ENCODE measurements at regions not wholly inside any gene's neighbourhood (a gene's known extent, or its start where the extent isn't known, plus 50 kb on each side); places are given as distances from the start of the nearest gene placed in this dataset.

DNA sequence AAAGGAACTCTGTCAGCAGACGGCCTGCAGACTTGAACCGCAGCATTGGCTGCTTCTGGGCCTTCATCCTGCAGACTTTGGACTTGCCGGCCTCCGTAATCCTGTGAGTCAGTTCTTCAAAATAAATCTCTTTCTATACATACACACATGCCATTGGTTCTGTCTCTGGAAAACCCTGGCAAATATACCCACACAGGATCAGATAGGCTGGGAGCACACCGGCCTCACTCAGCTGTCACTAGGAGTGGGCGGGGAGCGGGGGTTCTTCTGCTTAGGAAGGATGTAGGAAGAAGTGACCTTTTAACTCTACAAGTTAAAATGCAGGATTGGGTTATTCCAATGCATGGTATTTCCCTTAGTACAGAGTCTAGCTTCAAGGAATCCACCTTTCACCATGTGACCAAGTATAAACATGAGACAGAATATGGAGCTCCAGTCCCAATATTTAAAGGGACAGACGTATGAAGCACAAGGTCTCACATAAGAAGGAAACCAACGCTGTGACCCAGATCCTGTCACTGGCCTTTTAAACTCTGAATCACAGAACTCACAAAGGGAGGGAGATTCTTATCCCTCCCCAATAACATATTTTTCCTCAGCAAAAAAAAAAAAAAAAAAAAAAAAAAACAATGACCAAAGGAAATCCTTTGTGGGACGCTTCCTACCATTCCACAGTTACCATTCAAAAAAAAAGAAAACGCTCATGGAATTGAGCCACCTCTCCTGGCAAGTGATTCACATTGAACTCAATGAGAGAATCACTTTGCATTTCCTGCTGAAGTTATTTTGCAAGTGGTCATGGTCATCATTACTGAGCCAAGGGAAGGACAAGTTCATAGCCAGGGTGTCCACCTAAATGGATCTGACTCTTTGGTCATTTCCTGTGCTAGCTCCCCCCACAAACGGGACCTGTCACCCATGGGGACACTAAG lies 352.9 kb downstream of the FOXO1 start:
- no peak overlapping the region for H3K4me3 ChIP-seq (ENCODE audit: low read depth, low read length)
- CTCF ChIA-PET = no interaction called here
- TF ChIP-seq, protein P1, sequence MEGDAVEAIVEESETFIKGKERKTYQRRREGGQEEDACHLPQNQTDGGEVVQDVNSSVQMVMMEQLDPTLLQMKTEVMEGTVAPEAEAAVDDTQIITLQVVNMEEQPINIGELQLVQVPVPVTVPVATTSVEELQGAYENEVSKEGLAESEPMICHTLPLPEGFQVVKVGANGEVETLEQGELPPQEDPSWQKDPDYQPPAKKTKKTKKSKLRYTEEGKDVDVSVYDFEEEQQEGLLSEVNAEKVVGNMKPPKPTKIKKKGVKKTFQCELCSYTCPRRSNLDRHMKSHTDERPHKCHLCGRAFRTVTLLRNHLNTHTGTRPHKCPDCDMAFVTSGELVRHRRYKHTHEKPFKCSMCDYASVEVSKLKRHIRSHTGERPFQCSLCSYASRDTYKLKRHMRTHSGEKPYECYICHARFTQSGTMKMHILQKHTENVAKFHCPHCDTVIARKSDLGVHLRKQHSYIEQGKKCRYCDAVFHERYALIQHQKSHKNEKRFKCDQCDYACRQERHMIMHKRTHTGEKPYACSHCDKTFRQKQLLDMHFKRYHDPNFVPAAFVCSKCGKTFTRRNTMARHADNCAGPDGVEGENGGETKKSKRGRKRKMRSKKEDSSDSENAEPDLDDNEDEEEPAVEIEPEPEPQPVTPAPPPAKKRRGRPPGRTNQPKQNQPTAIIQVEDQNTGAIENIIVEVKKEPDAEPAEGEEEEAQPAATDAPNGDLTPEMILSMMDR (IDR thresholded peaks at IDR 0.05; ENCODE audit: insufficient read depth, low read length, missing control alignments) = no peak
- POLR2A ChIA-PET = no interaction called here
- no peak for DNase-seq (ENCODE audit: low read depth, low spot score)

DNA sequence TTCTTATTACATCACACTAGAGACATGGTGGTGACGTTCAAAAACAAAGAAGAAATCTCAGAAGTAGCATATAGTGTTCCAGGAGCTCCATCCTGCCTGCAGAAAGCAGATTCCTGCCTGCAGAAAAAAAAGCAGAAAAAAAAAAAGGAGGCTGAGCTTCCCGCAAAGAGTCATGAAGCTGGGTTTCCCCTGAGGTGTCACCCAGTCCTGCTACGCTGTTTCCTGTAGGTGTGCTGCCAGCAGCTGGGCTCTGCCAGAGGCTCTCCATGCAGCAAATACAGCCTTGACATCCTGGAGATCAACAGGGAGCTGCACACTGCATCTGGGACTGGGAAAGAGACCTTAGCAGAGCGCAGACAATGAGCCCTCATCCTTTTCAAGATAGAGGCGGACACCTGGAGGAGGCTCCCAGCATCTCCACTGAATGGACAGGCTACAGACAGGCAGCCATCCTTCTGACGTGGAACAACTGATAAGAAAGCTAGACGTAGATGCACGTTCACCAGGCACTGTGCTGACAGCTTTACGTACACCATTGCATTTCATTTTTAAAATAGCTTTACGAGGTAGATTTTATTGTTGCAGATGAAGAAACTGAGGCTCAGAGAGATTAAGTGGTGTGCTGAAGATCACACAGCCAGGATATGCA lies 350.9 kb downstream of the FOXO1 start:
- ChIA-PET CTCF (no interaction called here), POLR2A (no interaction called here)
- DNase-seq (ENCODE audit: low read depth, low spot score) = no peak
- H3K4me3 ChIP-seq (ENCODE audit: low read depth, low read length) = no peak overlapping the region
- TF ChIP-seq, protein P1 (IDR thresholded peaks at IDR 0.05; ENCODE audit: insufficient read depth, low read length, missing control alignments) = no peak

DNA sequence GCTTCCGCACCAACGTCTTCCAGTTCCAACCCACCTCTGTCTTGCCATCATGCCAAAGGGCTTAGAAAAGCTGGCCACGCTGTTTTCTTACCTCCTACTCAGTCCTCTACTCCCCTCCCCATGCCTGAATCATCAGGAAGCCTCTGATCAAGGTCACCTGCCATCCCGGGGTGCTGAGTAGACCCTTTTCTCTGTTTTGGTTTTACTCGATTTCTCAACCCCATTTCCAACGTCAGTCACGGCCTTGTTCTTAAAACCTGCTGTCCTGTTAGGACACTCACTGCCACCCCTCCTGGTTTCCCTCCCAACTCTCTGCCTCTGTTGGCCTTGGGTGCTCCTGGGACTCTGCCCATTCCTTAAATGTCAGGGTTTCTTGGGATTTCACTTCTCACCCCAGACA lies 350.1 kb downstream of the FOXO1 start:
- no peak for DNase-seq (ENCODE audit: low read depth, low spot score)
- H3K4me3 ChIP-seq (ENCODE audit: low read depth, low read length) = no peak overlapping the region
- ChIA-PET CTCF (no interaction called here), POLR2A (no interaction called here)
- TF ChIP-seq, protein P1 (IDR thresholded peaks at IDR 0.05; ENCODE audit: insufficient read depth, low read length, missing control alignments) = no peak

DNA sequence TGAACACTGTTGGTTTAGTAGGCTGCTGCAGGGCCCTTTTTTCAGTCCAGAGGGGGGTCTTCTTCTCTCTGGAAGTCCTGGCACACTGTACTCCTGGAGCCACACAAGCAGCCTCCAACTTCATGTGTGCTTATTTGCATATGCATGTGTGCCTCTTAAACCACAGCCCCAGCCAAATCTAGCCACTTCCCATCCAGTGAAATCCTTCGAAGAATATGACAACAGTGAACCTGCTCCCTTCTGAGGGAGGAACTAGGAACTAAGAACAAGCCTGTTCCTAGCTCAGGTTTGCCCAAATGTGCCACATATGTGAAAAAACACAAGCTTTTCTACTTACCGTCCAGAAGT lies 348.5 kb downstream of the FOXO1 start:
- CTCF ChIA-PET = no interaction called here
- POLR2A ChIA-PET = no interaction called here
- no peak for DNase-seq (ENCODE audit: low read depth, low spot score)
- H3K4me3 ChIP-seq (ENCODE audit: low read depth, low read length) = no peak overlapping the region
- TF ChIP-seq, protein P1 (IDR thresholded peaks at IDR 0.05; ENCODE audit: insufficient read depth, low read length, missing control alignments) = no peak

DNA sequence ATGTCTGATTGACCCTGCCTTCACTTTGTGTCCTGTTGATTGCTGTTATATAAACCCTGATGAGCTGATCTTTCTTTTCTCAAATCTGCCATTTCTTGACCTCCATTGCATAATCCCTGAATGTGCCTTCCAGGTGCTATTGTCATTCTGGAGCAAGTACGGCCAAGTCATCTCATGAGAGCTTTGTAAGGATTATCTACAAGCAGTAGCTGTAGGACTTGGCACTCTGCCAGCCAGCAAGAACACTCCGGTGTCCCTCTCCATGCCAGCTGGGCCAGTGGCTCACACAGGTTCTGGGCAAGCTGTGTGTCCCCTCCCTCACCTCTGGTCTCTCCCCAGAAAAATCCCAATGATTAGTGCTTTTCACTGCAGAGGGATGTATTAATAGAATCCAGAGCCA lies 348.1 kb downstream of the FOXO1 start:
- DNase-seq (ENCODE audit: low read depth, low spot score) = no peak
- ChIA-PET POLR2A (no interaction called here), CTCF (no interaction called here)
- TF ChIP-seq, protein P1 (IDR thresholded peaks at IDR 0.05; ENCODE audit: insufficient read depth, low read length, missing control alignments) = no peak
- H3K4me3 ChIP-seq (ENCODE audit: low read depth, low read length) = no peak overlapping the region

DNA sequence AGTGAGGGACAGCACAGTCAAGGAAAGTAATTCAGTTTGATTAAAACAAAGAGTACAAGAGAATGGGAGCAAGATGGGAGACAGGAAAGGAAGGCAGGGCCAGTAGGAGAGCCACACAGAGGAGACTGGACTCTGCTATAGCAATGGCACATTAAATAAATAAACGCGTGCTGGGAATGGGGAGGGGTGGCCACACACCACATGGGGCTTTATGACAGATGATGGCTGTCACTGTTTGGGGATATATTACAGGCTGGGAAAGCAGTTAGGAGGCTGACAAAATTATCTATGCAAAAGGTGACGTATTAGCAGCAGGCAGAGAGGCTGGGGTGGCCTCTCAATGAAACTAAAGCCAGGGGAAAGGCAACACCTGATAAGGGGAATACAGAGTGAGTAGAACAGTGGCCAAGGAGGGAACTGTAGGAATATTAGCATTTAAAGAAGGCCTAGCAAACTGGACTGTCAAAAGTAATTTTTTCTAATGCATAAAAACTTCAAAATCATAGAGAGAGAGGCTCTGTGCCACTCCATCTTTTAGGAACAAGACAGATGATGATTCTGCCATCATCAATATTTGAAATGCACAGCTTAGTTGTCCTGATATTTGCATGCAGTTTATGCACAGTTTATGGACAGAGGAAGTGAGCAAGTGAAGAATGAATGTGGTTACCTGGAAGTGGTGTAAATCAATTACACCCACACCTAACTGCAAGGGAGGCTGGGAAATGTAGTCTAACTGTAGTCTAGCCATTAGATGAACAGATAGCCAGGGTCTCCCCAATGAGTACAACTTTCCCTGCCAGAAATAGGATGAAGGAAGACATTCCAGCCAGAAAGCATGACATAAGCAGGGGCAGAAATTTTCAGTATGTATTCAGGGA lies 346.5 kb downstream of the FOXO1 start:
- TF ChIP-seq, protein P1 (IDR thresholded peaks at IDR 0.05; ENCODE audit: insufficient read depth, low read length, missing control alignments) = no peak
- H3K4me3 ChIP-seq (ENCODE audit: low read depth, low read length) = no peak overlapping the region
- ChIA-PET CTCF (no interaction called here), POLR2A (no interaction called here)
- no peak for DNase-seq (ENCODE audit: low read depth, low spot score)
